Esophagus muscularis mucosa (tissue), 4 donors: ENCODE measurements at regions not wholly inside any gene's neighbourhood (a gene's known extent, or its start where the extent isn't known, plus 50 kb on each side); places are given as distances from the start of the nearest gene placed in this dataset.

Experiments
- DNase-seq: peaks from one replicate; pipeline ENCODE4 v3.0.0-alpha.2; 2017; ENCODE audit errors: extremely low spot score
- H3K27ac ChIP-seq, 4 donors: fragments of 200-600 bp; sonication (generic); replicated peaks in 1 of 4; 1 replicate in 3 of 4; 2 replicates in 1 of 4; pipeline ENCODE4 v1.5.1; 2016 to 2019; ENCODE audit warnings: mild to moderate bottlenecking in 1 of 4
- H3K27me3 ChIP-seq, 4 donors: fragments of 200-600 bp; sonication (generic); one replicate each; pipeline versions ENCODE4 v1.5.1 to v1.6.0; 2016 to 2019
- H3K36me3 ChIP-seq, 4 donors: fragments of 200-600 bp; sonication (generic); one replicate each; pipeline ENCODE4 v1.5.1; 2016 to 2019
- H3K4me1 ChIP-seq, 4 donors: fragments of 200-600 bp; sonication (generic); one replicate each; pipeline ENCODE4 v1.5.1; 2016 to 2019
- H3K4me3 ChIP-seq, 4 donors: fragments of 200-600 bp; sonication (generic); 1 replicate in 2 of 4; 2 replicates in 2 of 4; pipeline ENCODE4 v1.5.1; 2016 to 2019; ENCODE audit warnings: mild to moderate bottlenecking in 4 of 4, moderate library complexity in 1 of 4
- H3K9me3 ChIP-seq, 4 donors: fragments of 200-600 bp; sonication (generic); 1 replicate in 3 of 4; 2 replicates in 1 of 4; pipeline ENCODE4 v1.5.1; 2016 to 2019
- CTCF ChIP-seq, 3 experiments: fragments of 200-600 bp in 2 of 3; fragments of 450-650 bp in 1 of 3; sonication (generic) in 2 of 3; IDR thresholded peaks; one replicate each; pipeline ENCODE4 v1.5.1; 2017 to 2019; ENCODE audit warnings: antibody characterized with exemption in 3 of 3, mild to moderate bottlenecking in 2 of 3, moderate library complexity in 1 of 3
- EP300 ChIP-seq: sonication (generic); formaldehyde crosslinking; IDR thresholded peaks from one replicate; pipeline ENCODE4 v1.6.1; 2017; ENCODE audit warnings: antibody characterized with exemption
- POLR2A ChIP-seq: fragments of 450-650 bp; IDR thresholded peaks from one replicate; pipeline ENCODE4 v1.6.1; 2017; ENCODE audit warnings: antibody characterized with exemption, moderate library complexity, mild to moderate bottlenecking, low read depth
- POLR2AphosphoS5 ChIP-seq, 2 donors: sonication (generic); formaldehyde crosslinking; IDR thresholded peaks; one replicate each; pipeline ENCODE4 v1.6.1; 2017; ENCODE audit warnings: antibody characterized with exemption in 2 of 2
- WGBS: methylation state at CpG from one replicate; pipeline ENCODE4 v1.1.5; 2018; 5-methylcytosine and 5-hydroxymethylcytosine counted together
- intact Hi-C: fragments of 100-400 bp; cut with DNase I; formaldehyde crosslinking; loops from one replicate; pipeline ENCODE4 v1.15.1; 2023

- H3K27ac ChIP-seq = no peak overlapping the region
- 77% methylated on average over 3 of the region's 3 CpGs for WGBS
- DNase-seq = no peak
These were observed 378.4 kb upstream of the PIK3C3 start for GRCh38 chr18:41576643-41577042.

GRCh38 chr18:41569867-41570266 lies 385.2 kb upstream of the PIK3C3 start:
- intact Hi-C loops = no loop called here

More at GRCh38 chr18:41576643-41577042, 378.4 kb upstream of the PIK3C3 start:
- TF ChIP-seq POLR2A = no peak
- no peak for TF ChIP-seq CTCF (IDR thresholded peaks at IDR 0.05)
- no peak for TF ChIP-seq EP300
- no peak for TF ChIP-seq POLR2AphosphoS5 (IDR thresholded peaks at IDR 0.05)
- intact Hi-C loops = no loop called here
- no peaks in the 10 kb centered on the region for H3K36me3 ChIP-seq
- H3K9me3 ChIP-seq = no peaks in the 10 kb centered on the region
- no peak overlapping the region for H3K4me3 ChIP-seq
- no peaks in the 10 kb centered on the region for H3K4me1 ChIP-seq
- no peaks in the 10 kb centered on the region for H3K27me3 ChIP-seq

DNA sequence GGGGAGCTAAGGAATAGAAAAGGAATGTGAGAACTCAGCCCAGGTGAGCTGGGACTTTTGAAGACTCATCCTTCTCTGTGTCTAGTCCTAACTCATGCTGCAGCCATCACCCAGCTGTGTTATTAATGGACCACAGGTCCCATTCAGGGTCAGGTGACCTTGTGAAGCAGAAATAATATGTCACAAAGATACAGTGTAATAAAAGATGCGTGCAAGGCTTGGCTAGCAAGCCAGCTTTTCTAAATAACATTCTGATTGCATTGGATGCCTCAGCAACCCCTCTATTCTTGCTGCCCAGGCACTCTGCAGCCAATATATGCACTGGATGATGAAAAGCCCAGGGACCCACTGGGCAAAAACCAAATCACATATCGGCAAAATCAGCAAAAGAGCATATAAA lies 393.1 kb upstream of the PIK3C3 start:
- Histone ChIP-seq H3K27me3 (no peaks in the 10 kb centered on the region), H3K27ac (no peak overlapping the region), H3K4me1 (no peaks in the 10 kb centered on the region), H3K36me3 (no peaks in the 10 kb centered on the region), H3K9me3 (no peaks in the 10 kb centered on the region), H3K4me3 (no peak overlapping the region)
- TF ChIP-seq CTCF (IDR thresholded peaks at IDR 0.05) (no peak), EP300 (no peak), POLR2A (no peak), POLR2AphosphoS5 (IDR thresholded peaks at IDR 0.05) (no peak)
- WGBS = 67% methylated on average over 2 of the region's 2 CpGs
- intact Hi-C loops = no loop called here
- DNase-seq = peak; percentile 50

More at GRCh38 chr18:41569867-41570266, 385.2 kb upstream of the PIK3C3 start:
- Histone ChIP-seq H3K9me3 (no peaks in the 10 kb centered on the region), H3K4me3 (no peak overlapping the region), H3K36me3 (no peaks in the 10 kb centered on the region), H3K27ac (no peak overlapping the region), H3K4me1 (no peaks in the 10 kb centered on the region), H3K27me3 (no peaks in the 10 kb centered on the region)
- TF ChIP-seq EP300 (no peak), CTCF (IDR thresholded peaks at IDR 0.05) (no peak), POLR2AphosphoS5 (IDR thresholded peaks at IDR 0.05) (no peak), POLR2A (no peak)
- 62% methylated on average over 1 of the region's 1 CpG for WGBS
- no peak for DNase-seq

- Histone ChIP-seq H3K4me3 (no peak overlapping the region), H3K36me3 (no peaks in the 10 kb centered on the region), H3K27ac (no peak overlapping the region), H3K4me1 (no peaks in the 10 kb centered on the region), H3K9me3 (no peaks in the 10 kb centered on the region), H3K27me3 (no peaks in the 10 kb centered on the region)
- 24% methylated on average over 1 of the region's 1 CpG for WGBS
- no peak for DNase-seq
- no peak for TF ChIP-seq CTCF (IDR thresholded peaks at IDR 0.05)
- TF ChIP-seq POLR2AphosphoS5 (IDR thresholded peaks at IDR 0.05) = no peak
- no peak for TF ChIP-seq EP300
- intact Hi-C loops = no loop called here
These were observed 396.3 kb upstream of the PIK3C3 start for GRCh38 chr18:41558715-41559114.

DNA sequence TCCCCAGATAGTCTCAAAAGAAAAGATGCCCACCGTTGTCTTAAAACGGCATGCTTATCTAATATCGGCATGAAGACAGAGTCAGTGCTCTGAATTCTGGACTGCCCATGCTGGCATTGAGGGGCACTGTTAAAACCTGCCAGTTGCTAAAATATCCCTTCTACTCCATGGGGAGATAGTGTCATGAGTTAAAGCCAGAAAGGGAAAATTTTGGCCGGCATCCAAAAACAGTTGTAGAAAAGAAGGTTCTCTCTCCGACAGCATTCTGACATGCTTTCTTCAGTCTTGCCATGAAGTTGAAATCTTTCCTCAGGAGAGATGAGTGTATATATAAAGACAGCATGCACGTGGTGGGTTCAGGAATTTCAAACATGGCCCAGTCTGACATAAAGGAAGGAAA lies 401.3 kb upstream of the PIK3C3 start:
- TF ChIP-seq EP300 (no peak), POLR2A (no peak), POLR2AphosphoS5 (IDR thresholded peaks at IDR 0.05) (no peak), CTCF (IDR thresholded peaks at IDR 0.05) (no peak)

More for the DNA sequence above, 401.3 kb upstream of the PIK3C3 start:
- 46% methylated on average over 6 of the region's 6 CpGs for WGBS
- H3K9me3 ChIP-seq = no peaks in the 10 kb centered on the region
- no peaks in the 10 kb centered on the region for H3K27me3 ChIP-seq
- H3K36me3 ChIP-seq = no peaks in the 10 kb centered on the region
- H3K4me1 ChIP-seq = no peaks in the 10 kb centered on the region
- peak; percentile 21 for DNase-seq
- H3K27ac ChIP-seq = no peak overlapping the region
- H3K4me3 ChIP-seq = no peak overlapping the region
- intact Hi-C loops = no loop called here
